ENCODE measurements at regions not wholly inside any gene's neighbourhood (a gene's known extent, or its start where the extent isn't known, plus 50 kb on each side); places are given as distances from the start of the nearest gene placed in this dataset.

DNA sequence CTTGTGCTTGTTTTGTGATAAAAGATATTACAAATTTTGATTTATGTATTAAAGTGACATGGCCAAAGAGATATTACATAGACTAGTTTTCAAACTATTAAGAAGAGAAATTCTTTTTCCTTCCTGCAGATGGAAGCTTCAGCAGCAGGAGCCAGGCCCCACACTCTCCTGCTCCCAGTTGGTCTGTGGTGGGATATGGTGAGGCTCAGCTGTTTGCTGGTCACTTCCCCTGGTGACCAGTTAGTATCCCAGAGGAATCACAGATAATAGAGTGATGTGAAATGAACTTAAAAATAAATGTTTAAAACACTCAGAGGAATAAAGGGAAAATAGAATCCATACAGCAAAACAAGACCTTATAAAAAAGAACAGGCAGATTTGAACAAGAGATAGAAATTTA is 154.7 kb downstream of the KTN1 start:
- no peak for DNase-seq (ENCODE audit: low spot score in 2 of 2)
- H3K4me3 ChIP-seq (ENCODE audit: low read depth, poor library complexity, severe bottlenecking), result no peak overlapping the region
- intact Hi-C loops (cut with DNase I; ENCODE audit: low total_unique reads), result no loop called here
- TF ChIP-seq CTCF (IDR thresholded peaks at IDR 0.05) (no peak), POLR2A (IDR thresholded peaks at IDR 0.05) (no peak)

DNA sequence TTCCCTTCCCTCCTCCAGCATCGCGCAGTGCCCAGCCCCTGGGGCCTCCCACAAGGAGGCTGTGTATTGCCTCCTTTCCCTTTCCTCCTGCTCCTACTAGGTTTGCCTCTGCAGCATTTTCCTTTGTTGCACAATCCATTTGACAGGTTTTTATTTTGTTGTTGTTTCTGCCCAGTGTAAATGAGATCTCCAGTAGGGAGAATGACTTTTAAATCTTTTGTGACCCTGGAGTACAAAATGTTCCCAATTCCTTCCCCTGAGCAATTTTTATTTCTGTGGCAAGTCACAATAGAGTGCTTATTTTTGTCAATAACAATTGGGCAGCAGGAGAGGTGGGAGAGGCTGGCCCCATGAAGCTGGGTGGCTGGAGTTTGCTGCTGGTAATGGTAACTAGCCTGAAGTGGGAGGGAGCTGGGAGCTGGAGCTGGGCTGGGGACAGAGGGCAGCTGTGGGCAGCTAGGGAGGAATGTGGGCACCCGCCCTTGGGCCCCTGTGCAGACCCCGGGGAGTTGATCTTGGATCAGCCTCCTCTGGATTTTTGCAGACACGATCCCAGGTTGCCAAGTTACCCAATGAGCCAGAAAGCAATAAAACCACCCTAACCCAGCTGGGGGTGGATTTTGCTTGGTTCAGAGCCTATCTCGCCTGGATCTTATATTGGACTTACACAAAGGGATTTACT is 160.1 kb downstream of the KTN1 start:
- 53 to 62% methylated on average over 5 to 6 of the region's 6 CpGs for WGBS, 2 donors
- DNase-seq (ENCODE audit: low spot score in 2 of 2), result peak in 1 of 2 donors; percentile 61
- TF ChIP-seq CTCF (IDR thresholded peaks at IDR 0.05) (no peak), POLR2A (IDR thresholded peaks at IDR 0.05) (no peak)
- intact Hi-C loops (cut with DNase I; ENCODE audit: low total_unique reads), result no loop called here
- H3K4me3 ChIP-seq (ENCODE audit: low read depth, poor library complexity, severe bottlenecking), result no peak overlapping the region

GRCh38 chr14:55740649-55740989 is 160.6 kb downstream of the KTN1 start:
- DNase-seq (ENCODE audit: low spot score in 2 of 2), result no peak
- TF ChIP-seq POLR2A (IDR thresholded peaks at IDR 0.05) (no peak), CTCF (IDR thresholded peaks at IDR 0.05) (no peak)
- no peak overlapping the region for H3K4me3 ChIP-seq (ENCODE audit: low read depth, poor library complexity, severe bottlenecking)
- intact Hi-C loops (cut with DNase I; ENCODE audit: low total_unique reads), result no loop called here
- 76 to 83% methylated on average over 3 of the region's 3 CpGs for WGBS, 2 donors

DNA sequence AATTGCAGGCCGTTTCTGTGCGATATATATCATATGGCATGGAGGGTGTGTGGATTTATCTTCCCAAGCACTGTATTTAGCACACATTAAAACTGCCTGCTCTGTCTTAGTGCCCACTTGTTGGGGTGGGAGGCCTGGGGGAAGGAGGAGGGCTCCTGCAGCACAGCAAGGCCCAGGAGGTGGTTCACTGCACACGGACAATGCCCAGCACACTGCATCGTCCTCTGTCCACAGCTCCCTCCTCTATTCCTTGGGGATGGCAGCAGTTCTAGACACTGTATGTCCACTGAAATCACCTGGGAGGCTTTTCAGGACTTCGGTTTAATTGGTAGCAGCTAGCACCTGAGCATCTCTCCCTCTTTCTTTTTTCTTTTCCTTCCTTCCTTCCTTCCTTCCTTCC is 161.2 kb downstream of the KTN1 start:
- no peak for TF ChIP-seq POLR2A (IDR thresholded peaks at IDR 0.05)
- no peak for TF ChIP-seq CTCF (IDR thresholded peaks at IDR 0.05)
- no peak for DNase-seq (ENCODE audit: low spot score in 2 of 2)
- intact Hi-C loops (cut with DNase I; ENCODE audit: low total_unique reads), result no loop called here
- no peak overlapping the region for H3K4me3 ChIP-seq (ENCODE audit: low read depth, poor library complexity, severe bottlenecking)
- 86 to 87% methylated on average over 5 of the region's 5 CpGs for WGBS, 2 donors

DNA sequence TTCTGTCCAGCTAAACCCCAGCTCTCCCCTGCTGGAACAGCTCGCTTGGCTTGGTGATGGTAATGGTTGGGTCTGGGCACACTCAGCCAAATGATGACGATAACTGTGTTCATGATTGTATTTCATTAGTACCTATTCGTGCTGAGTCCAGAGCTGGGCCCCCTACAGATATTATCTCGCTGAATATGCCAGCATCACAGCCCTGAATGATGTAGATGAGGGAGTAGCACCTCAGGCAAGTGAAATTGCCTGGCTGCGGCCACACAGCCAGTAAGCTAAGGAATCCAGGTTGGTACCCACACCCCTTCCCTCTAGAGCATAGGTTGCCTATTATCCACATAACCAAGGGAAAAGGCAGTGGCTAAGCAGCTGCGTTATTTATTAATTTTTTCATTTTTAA is 163.5 kb downstream of the KTN1 start:
- intact Hi-C loops (cut with DNase I; ENCODE audit: low total_unique reads), result no loop called here
- WGBS, 2 donors, result 91 to 96% methylated on average over 6 of the region's 6 CpGs
- H3K4me3 ChIP-seq (ENCODE audit: low read depth, poor library complexity, severe bottlenecking), result no peak overlapping the region
- TF ChIP-seq CTCF (IDR thresholded peaks at IDR 0.05) (no peak), POLR2A (IDR thresholded peaks at IDR 0.05) (no peak)
- no peak for DNase-seq (ENCODE audit: low spot score in 2 of 2)

DNA sequence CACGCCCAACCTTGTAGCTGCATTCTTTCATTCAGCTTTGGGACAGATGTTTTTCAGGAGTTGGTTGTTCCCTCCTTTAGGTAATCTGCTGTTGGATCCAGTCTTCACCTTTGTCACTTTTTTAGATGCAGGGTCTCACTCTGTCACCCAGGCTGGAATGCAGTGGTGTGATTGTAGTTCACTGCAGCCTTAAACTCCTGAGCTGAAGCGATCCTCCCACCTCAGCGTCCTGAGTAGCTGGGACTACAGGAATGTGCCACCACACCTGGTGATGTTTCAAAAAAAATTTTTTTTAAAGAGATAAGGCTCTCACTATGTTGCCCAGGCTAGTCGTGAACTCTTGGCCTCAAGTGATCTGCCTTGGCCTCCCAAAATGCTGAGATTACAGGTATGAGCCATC is 164.3 kb downstream of the KTN1 start:
- no peak for DNase-seq (ENCODE audit: low spot score in 2 of 2)
- TF ChIP-seq CTCF (IDR thresholded peaks at IDR 0.05) (no peak), POLR2A (IDR thresholded peaks at IDR 0.05) (no peak)
- H3K4me3 ChIP-seq (ENCODE audit: low read depth, poor library complexity, severe bottlenecking), result no peak overlapping the region
- intact Hi-C loops (cut with DNase I; ENCODE audit: low total_unique reads), result no loop called here
- 89 to 97% methylated on average over 4 of the region's 4 CpGs for WGBS, 2 donors
